OCI-LY3 (cell line): ENCODE measurements at regions not wholly inside any gene's neighbourhood (a gene's known extent, or its start where the extent isn't known, plus 50 kb on each side); places are given as distances from the start of the nearest gene placed in this dataset.
"Not testable (repeated sequence)": the region's sequence is repeated elsewhere in the genome, so short reads cannot be mapped to it uniquely, and the experiment has no call there.

ENCODE experiments used
- EZH2phosphoT487 ChIP-seq: fragments of 200-600 bp; shearing (Covaris generic); IDR thresholded peaks from 2 replicates; pipeline ENCODE4 v1.6.1; 2018; ENCODE audit warnings: antibody characterized with exemption, mixed run types, low read depth
- TF ChIP-seq, protein P1 (sequence below): fragments of 200-600, 300-600 bp; sonication (generic); IDR thresholded peaks from 2 replicates; pipeline ENCODE4 v1.5.1; 2014; ENCODE audit warnings: antibody characterized with exemption, low read length, low read depth

DNA sequence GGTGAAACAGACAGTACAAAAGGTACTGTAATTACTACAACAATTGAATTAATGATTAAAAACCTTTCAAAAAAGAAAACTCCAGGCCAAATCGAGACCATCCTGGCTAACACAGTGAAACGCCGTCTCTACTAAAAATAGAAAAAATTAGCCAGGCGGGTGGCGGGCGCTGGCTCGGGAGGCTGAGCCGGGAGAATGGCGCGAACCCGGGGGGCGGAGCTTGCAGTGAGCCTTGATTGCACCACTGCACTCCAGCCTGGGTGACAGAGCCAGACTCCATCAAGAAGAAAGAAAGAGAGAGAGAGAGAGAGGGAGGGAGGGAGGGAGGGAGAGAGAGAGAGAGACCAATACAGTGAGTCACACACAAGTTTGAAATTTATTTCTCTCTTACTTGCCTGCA, 111.0 kb upstream of the NLGN1 start:
- TF ChIP-seq, protein P1, sequence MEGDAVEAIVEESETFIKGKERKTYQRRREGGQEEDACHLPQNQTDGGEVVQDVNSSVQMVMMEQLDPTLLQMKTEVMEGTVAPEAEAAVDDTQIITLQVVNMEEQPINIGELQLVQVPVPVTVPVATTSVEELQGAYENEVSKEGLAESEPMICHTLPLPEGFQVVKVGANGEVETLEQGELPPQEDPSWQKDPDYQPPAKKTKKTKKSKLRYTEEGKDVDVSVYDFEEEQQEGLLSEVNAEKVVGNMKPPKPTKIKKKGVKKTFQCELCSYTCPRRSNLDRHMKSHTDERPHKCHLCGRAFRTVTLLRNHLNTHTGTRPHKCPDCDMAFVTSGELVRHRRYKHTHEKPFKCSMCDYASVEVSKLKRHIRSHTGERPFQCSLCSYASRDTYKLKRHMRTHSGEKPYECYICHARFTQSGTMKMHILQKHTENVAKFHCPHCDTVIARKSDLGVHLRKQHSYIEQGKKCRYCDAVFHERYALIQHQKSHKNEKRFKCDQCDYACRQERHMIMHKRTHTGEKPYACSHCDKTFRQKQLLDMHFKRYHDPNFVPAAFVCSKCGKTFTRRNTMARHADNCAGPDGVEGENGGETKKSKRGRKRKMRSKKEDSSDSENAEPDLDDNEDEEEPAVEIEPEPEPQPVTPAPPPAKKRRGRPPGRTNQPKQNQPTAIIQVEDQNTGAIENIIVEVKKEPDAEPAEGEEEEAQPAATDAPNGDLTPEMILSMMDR, result not testable (repeated sequence)
- TF ChIP-seq EZH2phosphoT487, result not testable (repeated sequence)
